AG09319 (cell line): ENCODE measurements at regions not wholly inside any gene's neighbourhood (a gene's known extent, or its start where the extent isn't known, plus 50 kb on each side); places are given as distances from the start of the nearest gene placed in this dataset.

Experiments used
- DNase-seq: peaks from one replicate; pipeline ENCODE4 v3.0.0-alpha.2; 2010; ENCODE audit warnings: low read depth; ENCODE audit errors: extremely low read depth
- CTCF ChIP-seq: IDR thresholded peaks from 2 replicates; pipeline ENCODE4 v1.5.1; 2011; ENCODE audit warnings: low read depth, mild to moderate bottlenecking, inconsistent platforms, low read length, moderate library complexity

GRCh38 chr1:58356402-58356801, 190.1 kb downstream of the OMA1 start:
- no peak for DNase-seq
- TF ChIP-seq CTCF, result no peak

GRCh38 chr1:58353168-58353567, 193.4 kb downstream of the OMA1 start:
- DNase-seq, result no peak
- no peak for TF ChIP-seq CTCF

- DNase-seq, result no peak
- TF ChIP-seq CTCF, result no peak
Measured at GRCh38 chr1:58352476-58353092, 193.9 kb downstream of the OMA1 start.

- DNase-seq, result no peak
- TF ChIP-seq CTCF, result no peak
Measured at GRCh38 chr1:58346036-58346355, 200.5 kb downstream of the OMA1 start.

- TF ChIP-seq CTCF, result no peak
- DNase-seq, result no peak
Measured at GRCh38 chr1:58345215-58346035, 201.1 kb downstream of the OMA1 start.

- no peak for TF ChIP-seq CTCF
- no peak for DNase-seq
Measured at GRCh38 chr1:58340185-58340584, 206.3 kb downstream of the OMA1 start.

- no peak for TF ChIP-seq CTCF
- no peak for DNase-seq
Measured at GRCh38 chr1:58338081-58338480, 208.4 kb downstream of the OMA1 start.
